Panc1 (cell line): ENCODE measurements at regions not wholly inside any gene's neighbourhood (a gene's known extent, or its start where the extent isn't known, plus 50 kb on each side); places are given as distances from the start of the nearest gene placed in this dataset.

Experiments
- ATAC-seq: fragments of 200-7000 bp; cut with Tn5 transposase; 2 replicates; pipeline ENCODE4 v1.9.1; 2020; ENCODE audit warnings: mild to moderate bottlenecking, moderate library complexity
- BruUV-seq: library from RNA; stranded (reverse); fragments of 400-500 nt; replicated peaks from 2 replicates; lab custom pipeline; 2021; lab: Mats Ljungman, UMichigan
- CTCF ChIA-PET: fragments of 300-600 bp; sonication (Branson Sonifier 250); formaldehyde crosslinking; loops from one replicate; lab custom pipeline; 2022; ENCODE audit warnings: antibody characterized with exemption; lab: Charles Lee
- POLR2A ChIA-PET: fragments of 300-600 bp; sonication (Branson Sonifier 250); formaldehyde crosslinking; loops from one replicate; lab custom pipeline; 2022; ENCODE audit warnings: antibody characterized with exemption; lab: Charles Lee
- DNase-seq: peaks from one replicate; pipeline ENCODE4 v3.0.0-alpha.2; 2010; ENCODE audit warnings: low read depth, low spot score
- H3K27ac ChIP-seq: 2 replicates; pipeline ENCODE4 v1.5.1; 2011; ENCODE audit warnings: mild to moderate bottlenecking, low read length, inconsistent platforms
- H3K27me3 ChIP-seq: fragments of 200-500 bp; sonication (Bioruptor generic); 2 replicates; pipeline ENCODE4 v1.6.0; 2014; ENCODE audit warnings: low read length, inconsistent platforms; ENCODE audit not compliant: control insufficient read depth, insufficient read depth
- H3K36me3 ChIP-seq: fragments of 200-500 bp; sonication (Bioruptor generic); 2 replicates; pipeline ENCODE4 v1.5.1; 2014; ENCODE audit warnings: inconsistent platforms, mild to moderate bottlenecking, low read length, moderate library complexity; ENCODE audit not compliant: control insufficient read depth, insufficient read depth
- H3K4me1 ChIP-seq: 2 replicates; pipeline ENCODE4 v1.5.1; 2011; ENCODE audit warnings: inconsistent platforms, mild to moderate bottlenecking, low read length, moderate library complexity; ENCODE audit not compliant: control insufficient read depth, insufficient read depth
- H3K4me3 ChIP-seq, 2 experiments: 2 replicates each; pipeline ENCODE4 v1.5.1; 2011 to 2012; ENCODE audit warnings: low read depth in 2 of 2, low read length in 2 of 2, mild to moderate bottlenecking in 2 of 2, inconsistent platforms in 1 of 2, moderate library complexity in 1 of 2
- H3K9me3 ChIP-seq: fragments of 200-500 bp; sonication (Bioruptor generic); 2 replicates; pipeline ENCODE4 v1.5.1; 2014; ENCODE audit warnings: low read depth, mild to moderate bottlenecking, inconsistent platforms, low read length, moderate library complexity; ENCODE audit not compliant: control insufficient read depth, insufficient read depth
- POLR2AphosphoS5 ChIP-seq: IDR thresholded peaks from 2 replicates; pipeline ENCODE4 v1.6.1; 2012; ENCODE audit warnings: mild to moderate bottlenecking, low read depth, low read length, moderate library complexity
- SIN3A ChIP-seq: IDR thresholded peaks from 2 replicates; pipeline ENCODE4 v1.6.1; 2012; ENCODE audit warnings: low read depth, mild to moderate bottlenecking, low read length, moderate library complexity, borderline replicate concordance; ENCODE audit not compliant: insufficient read depth
- TCF7L2 ChIP-seq: IDR thresholded peaks from 2 replicates; pipeline ENCODE4 v1.6.1; 2011; ENCODE audit warnings: mild to moderate bottlenecking, low read depth, low read length, inconsistent platforms
- in situ Hi-C: cut with HindIII; loops from 2 replicates; pipeline ENCODE4 v1.10.0; 2016; ENCODE audit warnings: low sequenced_read_pairs, low pct_unique_long_range_greater_than_20kb
- intact Hi-C: fragments of 100-400 bp; cut with micrococcal nuclease; formaldehyde crosslinking; loops from one replicate; pipeline ENCODE4 v1.10.0; 2022; ENCODE audit not compliant: unreplicated experiment
- TF ChIP-seq, protein P1 (sequence below), 2 experiments: IDR thresholded peaks; 2 replicates each; pipeline ENCODE4 v1.6.1; 2011 to 2012; ENCODE audit warnings: low read depth in 2 of 2, control low read depth in 1 of 2, low read length in 1 of 2, mild to moderate bottlenecking in 1 of 2, moderate library complexity in 1 of 2; ENCODE audit not compliant: insufficient read depth in 1 of 2
- TF ChIP-seq, protein P2 (sequence below): fragments of 450-650 bp; IDR thresholded peaks from 2 replicates; pipeline ENCODE4 v1.5.1; 2017; ENCODE audit warnings: mild to moderate bottlenecking

GRCh38 chr5:159779481-159779880 lies 136.8 kb upstream of the ADRA1B start:
- POLR2A ChIA-PET: no interaction called here
- BruUV-seq: no TSS peak
- no peak overlapping the region for H3K27ac ChIP-seq

GRCh38 chr5:159780246-159780645 lies 136.0 kb upstream of the ADRA1B start:
- intact Hi-C loops: no loop called here
- BruUV-seq: no TSS peak
- Histone ChIP-seq H3K27me3 (no peaks in the 10 kb centered on the region), H3K9me3 (no peaks in the 10 kb centered on the region), H3K4me3 (no peak overlapping the region), H3K27ac (no peak overlapping the region), H3K36me3 (no peaks in the 10 kb centered on the region), H3K4me1 (no peaks in the 10 kb centered on the region)
- DNase-seq (no peak), ATAC-seq (no peak)
- TF ChIP-seq POLR2AphosphoS5: no peak
- TF ChIP-seq TCF7L2: no peak
- no peak for TF ChIP-seq SIN3A
- TF ChIP-seq, protein P1, sequence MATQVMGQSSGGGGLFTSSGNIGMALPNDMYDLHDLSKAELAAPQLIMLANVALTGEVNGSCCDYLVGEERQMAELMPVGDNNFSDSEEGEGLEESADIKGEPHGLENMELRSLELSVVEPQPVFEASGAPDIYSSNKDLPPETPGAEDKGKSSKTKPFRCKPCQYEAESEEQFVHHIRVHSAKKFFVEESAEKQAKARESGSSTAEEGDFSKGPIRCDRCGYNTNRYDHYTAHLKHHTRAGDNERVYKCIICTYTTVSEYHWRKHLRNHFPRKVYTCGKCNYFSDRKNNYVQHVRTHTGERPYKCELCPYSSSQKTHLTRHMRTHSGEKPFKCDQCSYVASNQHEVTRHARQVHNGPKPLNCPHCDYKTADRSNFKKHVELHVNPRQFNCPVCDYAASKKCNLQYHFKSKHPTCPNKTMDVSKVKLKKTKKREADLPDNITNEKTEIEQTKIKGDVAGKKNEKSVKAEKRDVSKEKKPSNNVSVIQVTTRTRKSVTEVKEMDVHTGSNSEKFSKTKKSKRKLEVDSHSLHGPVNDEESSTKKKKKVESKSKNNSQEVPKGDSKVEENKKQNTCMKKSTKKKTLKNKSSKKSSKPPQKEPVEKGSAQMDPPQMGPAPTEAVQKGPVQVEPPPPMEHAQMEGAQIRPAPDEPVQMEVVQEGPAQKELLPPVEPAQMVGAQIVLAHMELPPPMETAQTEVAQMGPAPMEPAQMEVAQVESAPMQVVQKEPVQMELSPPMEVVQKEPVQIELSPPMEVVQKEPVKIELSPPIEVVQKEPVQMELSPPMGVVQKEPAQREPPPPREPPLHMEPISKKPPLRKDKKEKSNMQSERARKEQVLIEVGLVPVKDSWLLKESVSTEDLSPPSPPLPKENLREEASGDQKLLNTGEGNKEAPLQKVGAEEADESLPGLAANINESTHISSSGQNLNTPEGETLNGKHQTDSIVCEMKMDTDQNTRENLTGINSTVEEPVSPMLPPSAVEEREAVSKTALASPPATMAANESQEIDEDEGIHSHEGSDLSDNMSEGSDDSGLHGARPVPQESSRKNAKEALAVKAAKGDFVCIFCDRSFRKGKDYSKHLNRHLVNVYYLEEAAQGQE (IDR thresholded peaks at IDR 0.05; ENCODE audit: insufficient read depth in 1 of 2, low read depth in 2 of 2, low read length in 1 of 2): no peak
- TF ChIP-seq, protein P2, sequence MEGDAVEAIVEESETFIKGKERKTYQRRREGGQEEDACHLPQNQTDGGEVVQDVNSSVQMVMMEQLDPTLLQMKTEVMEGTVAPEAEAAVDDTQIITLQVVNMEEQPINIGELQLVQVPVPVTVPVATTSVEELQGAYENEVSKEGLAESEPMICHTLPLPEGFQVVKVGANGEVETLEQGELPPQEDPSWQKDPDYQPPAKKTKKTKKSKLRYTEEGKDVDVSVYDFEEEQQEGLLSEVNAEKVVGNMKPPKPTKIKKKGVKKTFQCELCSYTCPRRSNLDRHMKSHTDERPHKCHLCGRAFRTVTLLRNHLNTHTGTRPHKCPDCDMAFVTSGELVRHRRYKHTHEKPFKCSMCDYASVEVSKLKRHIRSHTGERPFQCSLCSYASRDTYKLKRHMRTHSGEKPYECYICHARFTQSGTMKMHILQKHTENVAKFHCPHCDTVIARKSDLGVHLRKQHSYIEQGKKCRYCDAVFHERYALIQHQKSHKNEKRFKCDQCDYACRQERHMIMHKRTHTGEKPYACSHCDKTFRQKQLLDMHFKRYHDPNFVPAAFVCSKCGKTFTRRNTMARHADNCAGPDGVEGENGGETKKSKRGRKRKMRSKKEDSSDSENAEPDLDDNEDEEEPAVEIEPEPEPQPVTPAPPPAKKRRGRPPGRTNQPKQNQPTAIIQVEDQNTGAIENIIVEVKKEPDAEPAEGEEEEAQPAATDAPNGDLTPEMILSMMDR: no peak
- ChIA-PET POLR2A (no interaction called here), CTCF (no interaction called here)
- in situ Hi-C loops: no loop called here

More at GRCh38 chr5:159779481-159779880, 136.8 kb upstream of the ADRA1B start:
- no peak for DNase-seq
- H3K36me3 ChIP-seq: no peaks in the 10 kb centered on the region
- intact Hi-C loops: loop anchor here (10.0 kb wide), 2 partner anchors 135 to 195 kb away; partner anchors contain the start of gene ADRA1B
- no peak overlapping the region for H3K4me3 ChIP-seq
- ATAC-seq: no peak
- H3K27me3 ChIP-seq: no peaks in the 10 kb centered on the region
- in situ Hi-C loops: no loop called here
- CTCF ChIA-PET: no interaction called here
- H3K4me1 ChIP-seq: no peaks in the 10 kb centered on the region
- TF ChIP-seq, protein P1 (IDR thresholded peaks at IDR 0.05; ENCODE audit: insufficient read depth in 1 of 2, low read depth in 2 of 2, low read length in 1 of 2): no peak
- no peak for TF ChIP-seq SIN3A
- TF ChIP-seq, protein P2: no peak
- no peak for TF ChIP-seq POLR2AphosphoS5
- TF ChIP-seq TCF7L2: no peak
- no peaks in the 10 kb centered on the region for H3K9me3 ChIP-seq
